Choroid plexus epithelial cell (primary cell): ENCODE measurements at regions not wholly inside any gene's neighbourhood (a gene's known extent, or its start where the extent isn't known, plus 50 kb on each side); places are given as distances from the start of the nearest gene placed in this dataset.

ENCODE experiments used
- DNase-seq: peaks from one replicate; pipeline ENCODE4 v3.0.0-alpha.2; 2010; ENCODE audit warnings: low read depth
- H3K4me3 ChIP-seq: 2 replicates; pipeline ENCODE4 v1.5.1; 2011; ENCODE audit warnings: low read depth, mild to moderate bottlenecking, control low read depth, low read length, moderate library complexity
- TF ChIP-seq, protein P1 (sequence below): conservative IDR thresholded peaks from 2 replicates; pipeline ENCODE4 v1.5.1; 2011; ENCODE audit warnings: low read depth, mild to moderate bottlenecking, control low read depth, inconsistent platforms, low read length, moderate library complexity

DNA sequence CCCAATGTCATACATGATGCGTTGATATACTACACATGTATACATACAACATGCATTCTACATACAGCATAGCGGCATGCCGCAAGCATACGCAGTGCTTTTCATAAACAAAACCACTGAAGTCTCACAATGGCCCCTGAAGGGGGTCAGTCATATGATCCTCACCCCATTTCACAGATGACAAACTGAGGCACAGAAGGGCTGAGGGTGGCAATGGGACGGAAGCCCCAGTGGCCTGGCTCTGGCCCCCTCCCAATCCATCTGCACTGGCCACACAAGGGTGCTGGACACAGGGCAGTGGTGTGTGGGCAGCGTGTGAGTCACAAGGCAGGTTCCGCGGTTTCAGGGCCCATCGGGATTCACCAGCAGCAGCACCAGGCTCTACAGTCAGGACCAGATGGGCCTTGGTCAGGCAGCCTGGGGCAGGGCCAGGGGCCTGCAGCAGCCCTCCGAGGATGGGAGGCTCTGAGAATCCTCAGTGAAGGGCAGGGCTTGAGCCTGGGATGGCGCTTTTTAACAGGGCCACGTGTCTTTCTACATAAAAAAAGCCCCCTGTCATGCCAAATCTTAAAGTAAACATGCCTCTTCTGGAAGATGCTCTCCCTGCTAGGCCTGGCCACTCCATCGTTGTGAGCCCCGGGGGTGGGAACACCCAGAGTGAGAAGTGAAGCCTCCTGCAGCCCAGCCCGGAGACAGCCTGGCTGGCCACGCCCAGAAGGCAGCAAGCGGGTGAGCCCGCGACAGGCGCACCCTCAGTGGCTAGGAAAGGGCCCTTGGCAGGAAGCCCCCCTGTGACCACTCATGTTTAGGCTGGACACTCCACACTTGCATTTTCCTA, 206.5 kb downstream of the CTTN start:
- H3K4me3 ChIP-seq = no peak overlapping the region
- no peak for DNase-seq
- TF ChIP-seq, protein P1, sequence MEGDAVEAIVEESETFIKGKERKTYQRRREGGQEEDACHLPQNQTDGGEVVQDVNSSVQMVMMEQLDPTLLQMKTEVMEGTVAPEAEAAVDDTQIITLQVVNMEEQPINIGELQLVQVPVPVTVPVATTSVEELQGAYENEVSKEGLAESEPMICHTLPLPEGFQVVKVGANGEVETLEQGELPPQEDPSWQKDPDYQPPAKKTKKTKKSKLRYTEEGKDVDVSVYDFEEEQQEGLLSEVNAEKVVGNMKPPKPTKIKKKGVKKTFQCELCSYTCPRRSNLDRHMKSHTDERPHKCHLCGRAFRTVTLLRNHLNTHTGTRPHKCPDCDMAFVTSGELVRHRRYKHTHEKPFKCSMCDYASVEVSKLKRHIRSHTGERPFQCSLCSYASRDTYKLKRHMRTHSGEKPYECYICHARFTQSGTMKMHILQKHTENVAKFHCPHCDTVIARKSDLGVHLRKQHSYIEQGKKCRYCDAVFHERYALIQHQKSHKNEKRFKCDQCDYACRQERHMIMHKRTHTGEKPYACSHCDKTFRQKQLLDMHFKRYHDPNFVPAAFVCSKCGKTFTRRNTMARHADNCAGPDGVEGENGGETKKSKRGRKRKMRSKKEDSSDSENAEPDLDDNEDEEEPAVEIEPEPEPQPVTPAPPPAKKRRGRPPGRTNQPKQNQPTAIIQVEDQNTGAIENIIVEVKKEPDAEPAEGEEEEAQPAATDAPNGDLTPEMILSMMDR = no peak

DNA sequence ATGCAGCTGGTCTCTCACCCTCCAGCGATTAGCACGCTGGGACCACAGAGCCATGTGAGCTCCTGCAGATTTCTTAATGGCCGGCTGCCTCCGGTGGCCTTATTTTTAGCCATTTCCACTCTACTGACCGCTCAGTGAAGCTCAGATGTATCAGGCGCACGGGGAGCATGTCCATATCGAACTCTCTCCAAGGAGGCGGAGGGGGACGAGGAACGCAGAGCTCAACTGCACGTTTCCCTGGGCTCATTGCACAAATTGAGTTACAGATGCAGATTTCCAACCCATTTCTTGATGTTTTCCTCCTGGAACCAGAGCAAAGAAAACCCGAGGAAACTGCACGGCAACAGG, 207.1 kb downstream of the CTTN start:
- TF ChIP-seq, protein P1 = no peak
- DNase-seq = no peak
- no peak overlapping the region for H3K4me3 ChIP-seq

DNA sequence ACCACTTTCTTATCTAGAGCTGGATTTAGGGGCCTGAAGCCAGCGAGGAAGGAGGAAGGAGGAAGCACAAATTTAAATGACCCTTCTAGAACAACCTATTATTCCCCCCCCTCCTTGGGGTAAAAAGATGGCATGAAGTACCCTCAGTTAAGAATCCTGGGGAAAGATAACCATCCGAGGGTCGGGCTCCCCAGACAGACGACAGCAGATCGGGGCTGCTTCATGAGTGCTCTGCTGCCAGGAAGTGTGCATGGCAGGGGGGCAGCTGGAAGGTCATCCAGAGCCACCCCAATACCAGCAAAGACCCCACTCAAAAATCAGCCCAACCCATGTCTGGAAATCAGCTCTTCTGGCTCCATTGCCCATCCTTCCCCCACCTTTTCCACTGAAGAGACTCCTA, 207.5 kb downstream of the CTTN start:
- TF ChIP-seq, protein P1 = no peak
- H3K4me3 ChIP-seq = no peak overlapping the region
- no peak for DNase-seq

DNA sequence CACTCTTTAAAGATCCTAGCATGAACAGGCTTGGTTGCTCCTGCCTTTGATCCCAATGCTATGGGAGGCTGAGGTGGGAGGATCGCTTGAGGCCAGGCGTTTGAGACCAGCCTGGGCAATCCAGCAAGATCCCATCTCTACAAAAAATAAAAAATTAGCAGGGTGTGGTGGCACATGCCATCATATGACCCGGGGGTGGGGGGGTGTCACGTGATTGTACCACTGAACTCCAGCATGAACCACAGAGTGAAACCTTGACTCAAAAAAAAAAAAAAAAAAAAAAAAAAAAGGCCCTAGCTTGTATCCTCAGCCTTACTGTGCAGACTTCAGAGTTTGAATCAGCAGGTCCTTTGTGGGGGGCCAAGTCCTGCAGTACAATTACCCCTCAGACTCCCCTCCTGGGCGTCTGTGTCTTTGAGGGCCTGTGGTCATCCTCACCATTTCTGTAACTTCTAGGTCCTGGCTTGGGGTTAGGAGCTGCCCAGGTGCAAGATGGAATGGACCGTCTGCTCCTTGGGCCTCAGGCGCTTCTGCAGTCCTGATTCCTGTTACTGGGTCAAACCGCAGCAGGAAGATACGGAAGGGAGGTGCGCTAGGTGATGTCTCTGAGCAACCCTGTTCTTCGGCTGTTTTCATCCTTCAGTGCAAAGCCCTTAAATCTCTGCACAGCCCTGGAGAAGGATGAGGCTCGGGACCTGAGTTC, 208.1 kb downstream of the CTTN start:
- no peak for DNase-seq
- H3K4me3 ChIP-seq = no peak overlapping the region
- TF ChIP-seq, protein P1 = no peak

DNA sequence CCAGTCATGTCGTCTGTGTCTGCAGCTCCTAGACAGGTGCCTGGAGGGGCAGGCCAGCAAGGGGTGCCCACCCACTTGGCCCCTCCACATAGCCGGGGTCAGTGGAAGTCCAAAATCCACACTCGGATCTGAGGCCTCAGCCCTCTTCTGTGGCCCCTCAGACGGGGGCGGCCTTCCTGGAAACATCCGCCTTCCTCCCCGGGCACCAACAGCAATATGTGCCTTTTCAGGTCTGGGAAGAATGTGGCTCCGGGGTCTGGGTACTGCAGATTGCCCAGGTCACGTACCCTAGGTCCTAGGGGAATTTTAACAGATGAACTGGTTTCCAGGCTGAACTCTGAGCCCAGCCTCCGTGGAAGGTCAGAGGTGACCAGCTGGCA, 208.6 kb downstream of the CTTN start:
- DNase-seq = no peak
- H3K4me3 ChIP-seq = no peak overlapping the region
- TF ChIP-seq, protein P1 = no peak

DNA sequence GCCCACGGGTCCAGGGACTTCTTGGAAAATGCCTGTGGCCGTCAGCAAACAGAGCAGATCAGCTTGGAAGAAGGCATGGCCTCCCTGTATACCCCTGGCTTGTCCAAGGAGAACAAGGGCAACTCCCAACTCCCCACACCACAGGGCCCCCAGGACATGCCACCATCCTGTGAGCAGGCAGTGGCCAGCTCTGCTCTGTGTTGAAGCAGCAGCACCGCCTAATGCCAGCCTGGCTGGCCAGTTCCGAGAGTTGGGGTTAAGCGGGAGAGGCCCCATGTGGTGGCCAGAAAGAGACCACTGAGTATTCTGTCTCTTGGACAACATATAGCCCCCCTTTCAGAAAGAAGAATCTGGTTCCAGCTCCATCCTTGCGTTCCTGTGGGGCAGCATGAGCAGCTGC, 209.2 kb downstream of the CTTN start:
- no peak overlapping the region for H3K4me3 ChIP-seq
- TF ChIP-seq, protein P1 = no peak
- DNase-seq = no peak
